ENCODE measurements at regions not wholly inside any gene's neighbourhood (a gene's known extent, or its start where the extent isn't known, plus 50 kb on each side); places are given as distances from the start of the nearest gene placed in this dataset.

- no peak overlapping the region for H3K27ac ChIP-seq (ENCODE audit: extremely low read depth, low read depth, low read length)
Observed at GRCh38 chr13:80555796-80556678, 215.1 kb upstream of the SPRY2 start.

GRCh38 chr13:80552851-80553440 is 212.0 kb upstream of the SPRY2 start:
- no peak for TF ChIP-seq ZNF280D (tag by site-specific recombination; IDR thresholded peaks at IDR 0.05)
- no peak for TF ChIP-seq ZNF138 (tag by site-specific recombination; IDR thresholded peaks at IDR 0.05; ENCODE audit: borderline replicate concordance)
- TF ChIP-seq ZNF621 (tag by site-specific recombination; IDR thresholded peaks at IDR 0.05), result no peak
- TF ChIP-seq ZNF830 (tag by site-specific recombination; IDR thresholded peaks at IDR 0.05; ENCODE audit: low read depth), result no peak
- TF ChIP-seq ZNF571 (tag by site-specific recombination; IDR thresholded peaks at IDR 0.05), result no peak
- no peak for TF ChIP-seq ZNF670 (tag by site-specific recombination; IDR thresholded peaks at IDR 0.05; ENCODE audit: low read depth)
- TF ChIP-seq ZNF600 (tag by site-specific recombination; IDR thresholded peaks at IDR 0.05), result no peak
- TF ChIP-seq, protein P1, sequence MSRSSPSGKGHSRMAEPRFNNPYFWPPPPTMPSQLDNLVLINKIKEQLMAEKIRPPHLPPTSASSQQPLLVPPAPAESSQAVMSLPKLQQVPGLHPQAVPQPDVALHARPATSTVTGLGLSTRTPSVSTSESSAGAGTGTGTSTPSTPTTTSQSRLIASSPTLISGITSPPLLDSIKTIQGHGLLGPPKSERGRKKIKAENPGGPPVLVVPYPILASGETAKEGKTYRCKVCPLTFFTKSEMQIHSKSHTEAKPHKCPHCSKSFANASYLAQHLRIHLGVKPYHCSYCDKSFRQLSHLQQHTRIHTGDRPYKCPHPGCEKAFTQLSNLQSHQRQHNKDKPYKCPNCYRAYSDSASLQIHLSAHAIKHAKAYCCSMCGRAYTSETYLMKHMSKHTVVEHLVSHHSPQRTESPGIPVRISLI (tag by site-specific recombination; IDR thresholded peaks at IDR 0.05), result no peak
- no peak for TF ChIP-seq ZNF776 (tag by site-specific recombination; IDR thresholded peaks at IDR 0.05; ENCODE audit: borderline replicate concordance)
- TF ChIP-seq ZIC2 (tag by site-specific recombination; IDR thresholded peaks at IDR 0.05), result no peak
- TF ChIP-seq ZNF777 (tag by site-specific recombination; IDR thresholded peaks at IDR 0.05; ENCODE audit: borderline replicate concordance), result no peak
- TF ChIP-seq BCL11A (tag by site-specific recombination; IDR thresholded peaks at IDR 0.05; ENCODE audit: low read depth), result no peak
- ChIA-PET CTCF (no interaction called here), POLR2A (no interaction called here)
- no peaks in the 10 kb centered on the region for H3K4me1 ChIP-seq (ENCODE audit: control insufficient read depth, insufficient read depth, low read length)
- no peak overlapping the region for H3K4me3 ChIP-seq (ENCODE audit: low read depth, low read length)
- H3K9me3 ChIP-seq (ENCODE audit: control insufficient read depth, insufficient read depth, low read depth, low read length), result no peaks in the 10 kb centered on the region
- no peak overlapping the region for H3K27ac ChIP-seq (ENCODE audit: extremely low read depth, low read depth, low read length)
- no peaks in the 10 kb centered on the region for H3K36me3 ChIP-seq (ENCODE audit: control insufficient read depth in 2 of 2, insufficient read depth in 1 of 2, low read length in 2 of 2)

More at GRCh38 chr13:80555796-80556678, 215.1 kb upstream of the SPRY2 start:
- Histone ChIP-seq H3K9me3 (ENCODE audit: control insufficient read depth, insufficient read depth, low read depth, low read length) (no peaks in the 10 kb centered on the region), H3K4me1 (ENCODE audit: control insufficient read depth, insufficient read depth, low read length) (no peaks in the 10 kb centered on the region), H3K4me3 (ENCODE audit: low read depth, low read length) (no peak overlapping the region), H3K36me3 (ENCODE audit: control insufficient read depth in 2 of 2, insufficient read depth in 1 of 2, low read length in 2 of 2) (no peaks in the 10 kb centered on the region)
- CTCF ChIA-PET, result no interaction called here
- TF ChIP-seq ZNF560 (tag by site-specific recombination; IDR thresholded peaks at IDR 0.05; ENCODE audit: borderline replicate concordance), result no peak
- TF ChIP-seq ZNF112 (tag by site-specific recombination; IDR thresholded peaks at IDR 0.05), result no peak
- no peak for TF ChIP-seq ZNF529 (tag by site-specific recombination; IDR thresholded peaks at IDR 0.05; ENCODE audit: insufficient replicate concordance)
- TF ChIP-seq HOXC10 (CRISPR knock-in tag; IDR thresholded peaks at IDR 0.05), result no peak
- no peak for TF ChIP-seq ZNF37A (tag by site-specific recombination; IDR thresholded peaks at IDR 0.05)
- no peak for TF ChIP-seq ZNF174 (tag by site-specific recombination; IDR thresholded peaks at IDR 0.05)
- no peak for TF ChIP-seq ZNF548 (tag by site-specific recombination; IDR thresholded peaks at IDR 0.05)
- no peak for TF ChIP-seq ZEB2 (tag by site-specific recombination; IDR thresholded peaks at IDR 0.05)
- no peak for TF ChIP-seq ZNF10 (tag by site-specific recombination; IDR thresholded peaks at IDR 0.05)
- TF ChIP-seq GLI2 (tag by site-specific recombination; IDR thresholded peaks at IDR 0.05; ENCODE audit: borderline replicate concordance, low read depth), result no peak
- TF ChIP-seq ZNF416 (tag by site-specific recombination; IDR thresholded peaks at IDR 0.05), result no peak
- no peak for TF ChIP-seq ZNF776 (tag by site-specific recombination; IDR thresholded peaks at IDR 0.05; ENCODE audit: borderline replicate concordance)
- no peak for TF ChIP-seq ZNF518A (tag by site-specific recombination; conservative IDR thresholded peaks at IDR 0.05; ENCODE audit: low read depth)
- POLR2A ChIA-PET, result no interaction called here
